MCF 10A (cell line): ENCODE measurements at regions not wholly inside any gene's neighbourhood (a gene's known extent, or its start where the extent isn't known, plus 50 kb on each side); places are given as distances from the start of the nearest gene placed in this dataset.

ENCODE experiments used
- BruUV-seq: library from RNA; stranded (reverse); fragments of 400-500 nt; replicated peaks from 2 replicates; lab custom pipeline; 2021; lab: Mats Ljungman, UMichigan
- CTCF ChIA-PET: fragments of 300-600 bp; sonication (Branson Sonifier 250); formaldehyde crosslinking; extraction: SDS; loops from one replicate; lab custom pipeline; 2021; ENCODE audit warnings: antibody characterized with exemption, inconsistent platforms; lab: Yijun Ruan, JAX
- POLR2A ChIA-PET: fragments of 300-600, 350-650 bp; sonication (Branson Sonifier 250); formaldehyde crosslinking; extraction: SDS; loops from one replicate; lab custom pipeline; 2020; ENCODE audit warnings: antibody characterized with exemption, inconsistent platforms; lab: Yijun Ruan, JAX
- DNase-seq: peaks from one replicate; pipeline ENCODE4 v3.0.0-alpha.2; 2018; ENCODE audit not compliant: unreplicated experiment
- H3K27ac Mint-ChIP-seq: one replicate; pipeline ENCODE4 v1.8.0; 2022; ENCODE audit warnings: mild to moderate bottlenecking, low read depth, mixed read lengths; ENCODE audit not compliant: unreplicated experiment
- H3K27me3 Mint-ChIP-seq: one replicate; pipeline ENCODE4 v1.8.0; 2022; ENCODE audit warnings: mixed read lengths; ENCODE audit not compliant: insufficient read depth, unreplicated experiment
- H3K36me3 Mint-ChIP-seq: one replicate; pipeline ENCODE4 v1.8.0; 2022; ENCODE audit warnings: mild to moderate bottlenecking, moderate library complexity, mixed read lengths; ENCODE audit not compliant: insufficient read depth, unreplicated experiment
- H3K4me1 Mint-ChIP-seq: one replicate; pipeline ENCODE4 v1.8.0; 2022; ENCODE audit warnings: mixed read lengths; ENCODE audit not compliant: insufficient read depth, unreplicated experiment
- H3K4me3 Mint-ChIP-seq: one replicate; pipeline ENCODE4 v1.8.0; 2022; ENCODE audit warnings: mild to moderate bottlenecking, moderate library complexity, mixed read lengths; ENCODE audit not compliant: unreplicated experiment
- H3K9me3 Mint-ChIP-seq: one replicate; pipeline ENCODE4 v1.8.0; 2022; ENCODE audit warnings: mixed read lengths; ENCODE audit not compliant: unreplicated experiment
- CTCF ChIP-seq: fragments of 200-600 bp; IDR thresholded peaks from one replicate; pipeline ENCODE4 v1.8.0; 2022; ENCODE audit warnings: antibody characterized with exemption, mild to moderate bottlenecking; ENCODE audit not compliant: unreplicated experiment
- intact Hi-C: fragments of 100-400 bp; cut with micrococcal nuclease; formaldehyde crosslinking; loops from 2 replicates; pipeline ENCODE4 v1.14.1; 2022

- no peaks in the 10 kb centered on the region for H3K36me3 Mint-ChIP-seq
These were observed 153.2 kb upstream of the CCDC179 start for GRCh38 chr11:23013509-23013908.

GRCh38 chr11:23021287-23021863, 161.1 kb upstream of the CCDC179 start:
- intact Hi-C loops = no loop called here
- POLR2A ChIA-PET = no interaction called here
- CTCF ChIA-PET = interaction anchor here (0.6 to 3.7 kb wide), 22 partner anchors 10 to 1680 kb away, joined by 3 to 13 read pairs (median 3); no protein-coding TSS in a partner anchor
- H3K27me3 Mint-ChIP-seq = no peaks in the 10 kb centered on the region
- DNase-seq = peak; percentile 9
- H3K27ac Mint-ChIP-seq = no peak overlapping the region
- no peaks in the 10 kb centered on the region for H3K4me1 Mint-ChIP-seq
- no peak overlapping the region for H3K4me3 Mint-ChIP-seq
- no peaks in the 10 kb centered on the region for H3K36me3 Mint-ChIP-seq
- no TSS peak for BruUV-seq
- no peaks in the 10 kb centered on the region for H3K9me3 Mint-ChIP-seq
- peak; percentile 45 for TF ChIP-seq CTCF

More at GRCh38 chr11:23013509-23013908, 153.2 kb upstream of the CCDC179 start:
- no peak for DNase-seq
- no peak overlapping the region for H3K27ac Mint-ChIP-seq
- no peak overlapping the region for H3K4me3 Mint-ChIP-seq
- CTCF ChIA-PET = no interaction called here
- no peaks in the 10 kb centered on the region for H3K9me3 Mint-ChIP-seq
- BruUV-seq = no TSS peak
- no peak for TF ChIP-seq CTCF
- intact Hi-C loops = no loop called here
- H3K27me3 Mint-ChIP-seq = no peaks in the 10 kb centered on the region
- no peaks in the 10 kb centered on the region for H3K4me1 Mint-ChIP-seq
- POLR2A ChIA-PET = no interaction called here

GRCh38 chr11:23022854-23023253, 162.6 kb upstream of the CCDC179 start:
- no peak for DNase-seq
- H3K27ac Mint-ChIP-seq = no peak overlapping the region
- ChIA-PET POLR2A (no interaction called here), CTCF (interaction anchor here (0.9 to 1.4 kb wide), 2 partner anchors 100 to 147 kb away, joined by 3 read pairs; no protein-coding TSS in a partner anchor)
- no peaks in the 10 kb centered on the region for H3K4me1 Mint-ChIP-seq
- no peaks in the 10 kb centered on the region for H3K9me3 Mint-ChIP-seq
- H3K36me3 Mint-ChIP-seq = no peaks in the 10 kb centered on the region
- H3K27me3 Mint-ChIP-seq = no peaks in the 10 kb centered on the region
- intact Hi-C loops = no loop called here
- no peak overlapping the region for H3K4me3 Mint-ChIP-seq
- no peak for TF ChIP-seq CTCF
- BruUV-seq = no TSS peak

- no TSS peak for BruUV-seq
- Mint-ChIP-seq H3K27ac (no peak overlapping the region), H3K4me3 (no peak overlapping the region), H3K27me3 (no peaks in the 10 kb centered on the region), H3K36me3 (no peaks in the 10 kb centered on the region), H3K4me1 (no peaks in the 10 kb centered on the region), H3K9me3 (no peaks in the 10 kb centered on the region)
- ChIA-PET POLR2A (interaction anchor here (0.6 kb wide), 1 partner anchor 1757 kb away, joined by 3 read pairs; no protein-coding TSS in a partner anchor), CTCF (interaction anchor here (0.6 to 1.4 kb wide), 2 partner anchors 101 to 658 kb away, joined by 3 read pairs; no protein-coding TSS in a partner anchor)
- intact Hi-C loops = no loop called here
- DNase-seq = no peak
- no peak for TF ChIP-seq CTCF
These were observed 163.0 kb upstream of the CCDC179 start for GRCh38 chr11:23023319-23023718.
